Neural cell (in vitro differentiated cells): ENCODE measurements at regions not wholly inside any gene's neighbourhood (a gene's known extent, or its start where the extent isn't known, plus 50 kb on each side); places are given as distances from the start of the nearest gene placed in this dataset.

Experiments used
- CTCF ChIP-seq: fragments of 450-650 bp; IDR thresholded peaks from 2 replicates; pipeline ENCODE4 v1.5.1; 2014; ENCODE audit warnings: antibody characterized with exemption, mild to moderate bottlenecking, moderate library complexity; ENCODE audit not compliant: poor library complexity, severe bottlenecking
- POLR2AphosphoS5 ChIP-seq: IDR thresholded peaks from 2 replicates; pipeline ENCODE4 v1.6.1; 2012
- REST ChIP-seq: IDR thresholded peaks from 2 replicates; pipeline ENCODE4 v1.6.1; 2012; ENCODE audit warnings: borderline replicate concordance

- no peak for TF ChIP-seq CTCF
- no peak for TF ChIP-seq REST
- TF ChIP-seq POLR2AphosphoS5, result no peak
Observed at GRCh38 chr6:113653275-113653674, 203.9 kb upstream of the MARCKS start.
